NCI-H526 (cell line): ENCODE measurements at regions not wholly inside any gene's neighbourhood (a gene's known extent, or its start where the extent isn't known, plus 50 kb on each side); places are given as distances from the start of the nearest gene placed in this dataset.

Experiments used
- DNase-seq, 2 experiments: peaks; one replicate each; lab custom pipeline; 2025; lab: John Stamatoyannopoulos, UW

GRCh38 chr10:44054046-44054445 is 330.9 kb downstream of the CXCL12 start:
- no peak for DNase-seq

GRCh38 chr10:44053391-44053790 is 331.5 kb downstream of the CXCL12 start:
- DNase-seq: no peak

- no peak for DNase-seq
Measured at GRCh38 chr10:44051584-44052385, 333.1 kb downstream of the CXCL12 start.

GRCh38 chr10:44051091-44051490 is 333.8 kb downstream of the CXCL12 start:
- DNase-seq: no peak

- DNase-seq: no peak
Measured at GRCh38 chr10:44049301-44050015, 335.4 kb downstream of the CXCL12 start.

- no peak for DNase-seq
Measured at GRCh38 chr10:44047361-44047760, 337.5 kb downstream of the CXCL12 start.

GRCh38 chr10:44046605-44047004 is 338.3 kb downstream of the CXCL12 start:
- DNase-seq: no peak

GRCh38 chr10:44045020-44045419 is 339.9 kb downstream of the CXCL12 start:
- DNase-seq: no peak

- DNase-seq: no peak
Measured at GRCh38 chr10:44044549-44044948, 340.3 kb downstream of the CXCL12 start.

- DNase-seq: no peak
Measured at GRCh38 chr10:44043646-44044375, 341.1 kb downstream of the CXCL12 start.

GRCh38 chr10:44042926-44043602 is 341.8 kb downstream of the CXCL12 start:
- no peak for DNase-seq

GRCh38 chr10:44042075-44042770 is 342.7 kb downstream of the CXCL12 start:
- no peak for DNase-seq

- DNase-seq: no peak
Measured at GRCh38 chr10:44039599-44039998, 345.3 kb downstream of the CXCL12 start.

- DNase-seq: no peak
Measured at GRCh38 chr10:44036425-44036824, 348.5 kb downstream of the CXCL12 start.

GRCh38 chr10:44035474-44036197 is 349.3 kb downstream of the CXCL12 start:
- no peak for DNase-seq

- no peak for DNase-seq
Measured at GRCh38 chr10:44034946-44035345, 350.0 kb downstream of the CXCL12 start.

- DNase-seq: no peak
Measured at GRCh38 chr10:44033008-44033407, 351.9 kb downstream of the CXCL12 start.

- no peak for DNase-seq
Measured at GRCh38 chr10:44032216-44032615, 352.7 kb downstream of the CXCL12 start.

GRCh38 chr10:44030738-44031137 is 354.2 kb downstream of the CXCL12 start:
- no peak for DNase-seq

GRCh38 chr10:44030132-44030531 is 354.8 kb downstream of the CXCL12 start:
- DNase-seq: no peak
